Gastroesophageal sphincter (tissue), 3 donors: ENCODE measurements at regions not wholly inside any gene's neighbourhood (a gene's known extent, or its start where the extent isn't known, plus 50 kb on each side); places are given as distances from the start of the nearest gene placed in this dataset.
"Not testable (repeated sequence)": the region's sequence is repeated elsewhere in the genome, so short reads cannot be mapped to it uniquely, and the experiment has no call there.

Experiments
- CTCF ChIP-seq, 4 experiments: fragments of 200-600 bp in 2 of 4; fragments of 450-650 bp in 2 of 4; sonication (generic) in 1 of 4; IDR thresholded peaks; one replicate each; pipeline ENCODE4 v1.5.1; 2017 to 2019; ENCODE audit warnings: antibody characterized with exemption in 4 of 4, mild to moderate bottlenecking in 2 of 4, moderate library complexity in 2 of 4
- POLR2A ChIP-seq, 2 donors: fragments of 450-650 bp; IDR thresholded peaks; one replicate each; pipeline ENCODE4 v1.6.1; 2017; ENCODE audit warnings: antibody characterized with exemption in 2 of 2, mild to moderate bottlenecking in 2 of 2, moderate library complexity in 1 of 2

GRCh38 chr7:89718941-89719340, 435.3 kb upstream of the STEAP1 start:
- not testable (repeated sequence) for TF ChIP-seq POLR2A, CTCF (IDR thresholded peaks at IDR 0.05)
